ENCODE measurements at regions not wholly inside any gene's neighbourhood (a gene's known extent, or its start where the extent isn't known, plus 50 kb on each side); places are given as distances from the start of the nearest gene placed in this dataset.

- Mint-ChIP-seq H3K4me3 (no peak overlapping the region), H3K27ac (no peak overlapping the region), H3K9me3 (no peaks in the 10 kb centered on the region), H3K36me3 (no peaks in the 10 kb centered on the region), H3K27me3 (no peaks in the 10 kb centered on the region), H3K4me1 (no peaks in the 10 kb centered on the region)
- no peak for ATAC-seq (ENCODE audit: low read depth)
- POLR2A ChIA-PET, result no interaction called here
- DNase-seq, result no peak
Measured at GRCh38 chr3:87046241-87046640, 55.3 kb upstream of the VGLL3 start.

- Mint-ChIP-seq H3K27me3 (no peaks in the 10 kb centered on the region), H3K27ac (no peak overlapping the region), H3K36me3 (no peaks in the 10 kb centered on the region), H3K9me3 (no peaks in the 10 kb centered on the region), H3K4me3 (no peak overlapping the region), H3K4me1 (no peaks in the 10 kb centered on the region)
- no peak for ATAC-seq (ENCODE audit: low read depth)
- DNase-seq, result no peak
- POLR2A ChIA-PET, result no interaction called here
Measured at GRCh38 chr3:87045473-87045872, 54.5 kb upstream of the VGLL3 start.

GRCh38 chr3:87044846-87045245, 53.9 kb upstream of the VGLL3 start:
- H3K27ac Mint-ChIP-seq, result no peak overlapping the region

GRCh38 chr3:87044409-87044808, 53.5 kb upstream of the VGLL3 start:
- no peaks in the 10 kb centered on the region for H3K9me3 Mint-ChIP-seq
- H3K27ac Mint-ChIP-seq, result no peak overlapping the region
- ATAC-seq (ENCODE audit: low read depth), result no peak
- no peaks in the 10 kb centered on the region for H3K4me1 Mint-ChIP-seq
- POLR2A ChIA-PET, result no interaction called here
- no peaks in the 10 kb centered on the region for H3K36me3 Mint-ChIP-seq
- no peaks in the 10 kb centered on the region for H3K27me3 Mint-ChIP-seq
- no peak overlapping the region for H3K4me3 Mint-ChIP-seq
- no peak for DNase-seq

More at GRCh38 chr3:87044846-87045245, 53.9 kb upstream of the VGLL3 start:
- POLR2A ChIA-PET, result no interaction called here
- no peaks in the 10 kb centered on the region for H3K36me3 Mint-ChIP-seq
- no peak overlapping the region for H3K4me3 Mint-ChIP-seq
- ATAC-seq (ENCODE audit: low read depth) (no peak), DNase-seq (no peak)
- H3K9me3 Mint-ChIP-seq, result no peaks in the 10 kb centered on the region
- no peaks in the 10 kb centered on the region for H3K27me3 Mint-ChIP-seq
- no peaks in the 10 kb centered on the region for H3K4me1 Mint-ChIP-seq

- Mint-ChIP-seq H3K4me1 (no peaks in the 10 kb centered on the region), H3K27ac (no peak overlapping the region), H3K4me3 (no peak overlapping the region), H3K9me3 (no peaks in the 10 kb centered on the region), H3K36me3 (no peaks in the 10 kb centered on the region), H3K27me3 (no peaks in the 10 kb centered on the region)
- no peak for ATAC-seq (ENCODE audit: low read depth)
- DNase-seq, result no peak
- POLR2A ChIA-PET, result no interaction called here
Measured at GRCh38 chr3:87041191-87041590, 50.2 kb upstream of the VGLL3 start.

All from activated naive CD8-positive, alpha-beta T cell treated with anti-CD3 and anti-CD28 coated beads, Interleukin-2, amount 10 ng/mL, durations not matched to agents 7 days and 5 days (primary cell).